PFSK-1 (cell line): ENCODE measurements at regions not wholly inside any gene's neighbourhood (a gene's known extent, or its start where the extent isn't known, plus 50 kb on each side); places are given as distances from the start of the nearest gene placed in this dataset.

Source experiments
- POLR2AphosphoS5 ChIP-seq: IDR thresholded peaks from 2 replicates; pipeline ENCODE4 v1.6.1; 2012; ENCODE audit warnings: low read depth, mild to moderate bottlenecking, control low read depth, low read length, moderate library complexity
- TAF1 ChIP-seq: IDR thresholded peaks from 2 replicates; pipeline ENCODE4 v1.6.1; 2012; ENCODE audit warnings: low read length, control low read depth, borderline replicate concordance; ENCODE audit not compliant: insufficient read depth
- TF ChIP-seq, protein P1 (sequence below), 2 experiments: IDR thresholded peaks; 2 replicates each; pipeline versions ENCODE4 v1.6.1 to v1.8.0; 2011 to 2012; ENCODE audit warnings: low read depth in 2 of 2, low read length in 2 of 2, control low read depth in 1 of 2, inconsistent platforms in 1 of 2, mild to moderate bottlenecking in 1 of 2, moderate library complexity in 1 of 2; ENCODE audit not compliant: insufficient read depth in 1 of 2

DNA sequence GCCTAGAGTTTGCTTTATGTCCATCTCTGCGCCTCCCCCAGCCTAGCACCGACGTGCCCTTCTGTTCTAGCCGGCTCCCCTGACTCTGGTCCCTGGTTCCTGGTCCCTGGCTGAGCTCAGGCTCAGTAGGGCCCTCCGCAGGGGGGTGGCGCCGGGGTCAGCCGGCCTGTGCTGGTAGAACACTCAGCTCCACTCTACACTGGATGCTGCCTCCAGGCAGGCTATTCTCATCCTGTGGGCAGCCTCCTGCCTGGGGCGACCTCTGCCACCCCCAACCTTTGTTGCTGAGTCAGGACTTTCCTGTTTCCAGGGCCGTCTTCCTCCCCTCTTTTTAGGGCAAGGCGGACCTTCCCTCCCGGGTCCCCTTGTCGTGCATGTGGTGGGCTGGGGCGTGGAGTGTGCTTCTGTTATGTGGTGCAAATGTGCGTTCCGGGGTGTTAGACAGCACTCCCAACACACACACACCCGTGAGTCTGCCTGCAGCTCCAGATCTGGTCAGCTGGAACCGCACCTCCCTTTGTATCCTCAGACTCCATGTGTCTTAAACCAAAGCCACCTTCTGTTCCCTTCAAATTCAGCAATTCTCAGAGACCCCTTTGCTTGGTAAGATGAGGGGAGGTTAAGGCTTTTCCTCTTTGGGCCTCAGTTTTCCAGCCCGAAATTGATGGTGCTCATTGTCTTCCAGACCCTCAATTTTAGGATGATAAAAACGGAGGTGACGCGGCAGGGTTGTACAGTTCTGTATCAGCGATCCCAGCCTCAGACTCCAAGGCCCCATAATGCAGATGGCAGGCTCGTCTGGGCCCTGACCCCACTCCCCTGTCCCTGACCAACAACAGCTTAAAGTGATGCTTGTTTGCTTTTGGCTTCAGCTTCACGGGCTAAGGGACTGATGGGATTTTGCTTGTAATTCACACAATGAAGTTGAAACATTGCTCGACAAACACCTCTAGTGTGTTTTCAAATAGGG lies 1327.9 kb downstream of the BRD1 start:
- TF ChIP-seq TAF1 (no peak), POLR2AphosphoS5 (no peak)
- TF ChIP-seq, protein P1, sequence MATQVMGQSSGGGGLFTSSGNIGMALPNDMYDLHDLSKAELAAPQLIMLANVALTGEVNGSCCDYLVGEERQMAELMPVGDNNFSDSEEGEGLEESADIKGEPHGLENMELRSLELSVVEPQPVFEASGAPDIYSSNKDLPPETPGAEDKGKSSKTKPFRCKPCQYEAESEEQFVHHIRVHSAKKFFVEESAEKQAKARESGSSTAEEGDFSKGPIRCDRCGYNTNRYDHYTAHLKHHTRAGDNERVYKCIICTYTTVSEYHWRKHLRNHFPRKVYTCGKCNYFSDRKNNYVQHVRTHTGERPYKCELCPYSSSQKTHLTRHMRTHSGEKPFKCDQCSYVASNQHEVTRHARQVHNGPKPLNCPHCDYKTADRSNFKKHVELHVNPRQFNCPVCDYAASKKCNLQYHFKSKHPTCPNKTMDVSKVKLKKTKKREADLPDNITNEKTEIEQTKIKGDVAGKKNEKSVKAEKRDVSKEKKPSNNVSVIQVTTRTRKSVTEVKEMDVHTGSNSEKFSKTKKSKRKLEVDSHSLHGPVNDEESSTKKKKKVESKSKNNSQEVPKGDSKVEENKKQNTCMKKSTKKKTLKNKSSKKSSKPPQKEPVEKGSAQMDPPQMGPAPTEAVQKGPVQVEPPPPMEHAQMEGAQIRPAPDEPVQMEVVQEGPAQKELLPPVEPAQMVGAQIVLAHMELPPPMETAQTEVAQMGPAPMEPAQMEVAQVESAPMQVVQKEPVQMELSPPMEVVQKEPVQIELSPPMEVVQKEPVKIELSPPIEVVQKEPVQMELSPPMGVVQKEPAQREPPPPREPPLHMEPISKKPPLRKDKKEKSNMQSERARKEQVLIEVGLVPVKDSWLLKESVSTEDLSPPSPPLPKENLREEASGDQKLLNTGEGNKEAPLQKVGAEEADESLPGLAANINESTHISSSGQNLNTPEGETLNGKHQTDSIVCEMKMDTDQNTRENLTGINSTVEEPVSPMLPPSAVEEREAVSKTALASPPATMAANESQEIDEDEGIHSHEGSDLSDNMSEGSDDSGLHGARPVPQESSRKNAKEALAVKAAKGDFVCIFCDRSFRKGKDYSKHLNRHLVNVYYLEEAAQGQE (IDR thresholded peaks at IDR 0.05; ENCODE audit: insufficient read depth in 1 of 2, low read depth in 2 of 2, low read length in 2 of 2), result no peak
